Activated T-cell treated with anti-CD3 and anti-CD28 coated beads for 48 hours (primary cell): ENCODE measurements at regions not wholly inside any gene's neighbourhood (a gene's known extent, or its start where the extent isn't known, plus 50 kb on each side); places are given as distances from the start of the nearest gene placed in this dataset.

ENCODE experiments used
- DNase-seq: peaks from one replicate; pipeline ENCODE4 v3.0.0-alpha.2; 2020; ENCODE audit warnings: low read depth

DNA sequence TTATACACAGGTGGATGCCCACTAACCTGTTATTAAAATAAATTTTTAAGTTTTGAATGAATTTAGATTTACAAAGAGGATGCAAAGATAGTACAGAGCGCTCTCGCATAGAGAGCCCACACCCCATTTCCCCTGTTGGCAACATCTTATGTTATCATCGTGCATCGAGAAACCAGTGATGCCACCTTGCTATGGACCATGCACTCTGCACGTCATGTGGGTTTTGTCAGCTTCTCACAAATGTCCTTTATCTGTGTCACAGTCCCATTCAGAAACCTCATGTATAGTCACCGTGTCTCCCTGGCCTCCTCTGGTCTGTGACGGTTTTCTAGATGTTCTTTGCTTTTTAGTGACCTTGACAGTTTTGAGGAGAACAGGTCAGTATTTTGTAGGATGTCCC is 60.0 kb downstream of the ING1 start:
- no peak for DNase-seq

DNA sequence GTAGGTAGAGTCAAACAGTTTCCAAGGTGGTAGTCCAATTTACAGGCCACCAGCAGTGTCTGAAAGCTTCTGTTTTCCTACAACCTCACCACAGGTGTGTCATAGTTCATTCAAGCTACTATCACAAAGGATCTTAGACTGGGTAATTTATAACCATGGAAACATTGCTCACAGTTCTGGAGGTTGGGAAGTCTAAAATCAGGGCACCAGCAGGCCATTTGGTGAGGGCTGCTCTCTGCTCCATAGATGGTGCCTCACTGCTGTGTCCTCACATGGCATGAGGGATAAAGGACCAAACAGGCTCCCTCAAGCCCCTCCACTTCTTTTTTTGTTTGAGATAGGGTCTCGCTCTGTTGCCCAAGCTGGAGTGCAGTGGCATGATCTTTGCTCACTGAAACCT is 60.6 kb downstream of the ING1 start:
- no peak for DNase-seq

DNA sequence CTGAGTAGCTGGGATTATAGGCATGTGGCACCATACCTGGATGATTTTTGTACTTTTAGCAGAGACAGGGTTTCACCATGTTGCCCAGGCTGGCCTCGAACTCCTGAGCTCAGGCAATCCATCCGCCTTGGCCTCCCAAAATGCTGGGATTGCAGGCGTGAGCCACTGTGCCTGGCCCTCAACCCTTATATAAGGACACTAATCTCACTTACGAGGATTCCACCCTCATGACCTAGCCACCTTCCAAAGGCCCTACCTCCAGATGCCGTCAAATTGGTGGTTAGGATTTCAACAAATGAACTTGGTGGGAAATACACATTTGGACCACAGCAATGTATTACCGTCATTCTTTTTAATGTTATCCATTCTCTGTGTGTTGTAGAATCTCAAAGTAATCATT is 61.0 kb downstream of the ING1 start:
- DNase-seq: no peak

DNA sequence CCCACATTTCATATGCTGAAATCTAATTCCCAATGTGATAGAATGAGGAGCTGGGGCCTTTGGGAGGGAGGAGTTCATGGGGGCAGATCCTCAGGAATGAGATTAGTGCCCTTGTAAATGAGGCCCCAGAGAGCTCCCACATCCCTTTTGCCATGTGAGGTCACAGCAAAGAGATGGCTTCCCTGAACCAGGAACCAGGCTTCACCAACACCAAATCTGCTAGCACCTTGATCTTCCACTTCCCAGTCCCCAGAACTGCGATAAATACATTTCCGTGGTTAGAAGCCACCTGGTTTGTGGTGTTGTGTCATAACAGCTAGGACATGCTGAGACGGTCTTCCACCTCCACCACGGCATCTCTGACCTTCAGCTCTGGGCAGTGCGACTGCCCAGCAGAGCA is 62.1 kb downstream of the ING1 start:
- DNase-seq: no peak

DNA sequence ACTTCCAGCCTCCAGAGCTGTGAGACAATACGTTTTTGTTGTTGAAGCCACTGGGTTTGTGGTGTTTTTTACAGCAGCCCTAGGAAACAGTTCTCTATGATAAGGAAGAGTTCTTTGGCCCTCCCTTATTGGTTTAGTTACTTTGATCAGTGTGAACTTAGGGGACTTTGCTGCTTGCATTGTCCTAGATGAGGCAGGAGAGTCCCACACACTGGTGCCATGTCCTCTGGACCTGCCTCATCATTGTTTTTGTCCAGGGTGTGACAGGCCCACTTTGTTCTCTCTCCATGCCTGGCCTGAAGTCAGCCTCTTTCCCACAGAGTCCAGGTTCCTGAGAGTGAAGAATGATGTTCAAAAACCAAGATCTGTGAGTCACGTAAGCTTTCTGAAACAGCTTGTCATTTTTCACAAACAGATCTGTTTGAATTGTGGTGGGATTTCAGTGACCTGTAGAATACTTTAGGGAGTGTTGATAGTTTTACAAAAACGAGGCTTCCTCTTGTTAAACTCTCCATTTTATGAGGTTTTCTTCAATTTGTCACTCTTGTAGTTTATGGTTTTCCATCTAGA is 63.8 kb downstream of the ING1 start:
- DNase-seq: no peak

DNA sequence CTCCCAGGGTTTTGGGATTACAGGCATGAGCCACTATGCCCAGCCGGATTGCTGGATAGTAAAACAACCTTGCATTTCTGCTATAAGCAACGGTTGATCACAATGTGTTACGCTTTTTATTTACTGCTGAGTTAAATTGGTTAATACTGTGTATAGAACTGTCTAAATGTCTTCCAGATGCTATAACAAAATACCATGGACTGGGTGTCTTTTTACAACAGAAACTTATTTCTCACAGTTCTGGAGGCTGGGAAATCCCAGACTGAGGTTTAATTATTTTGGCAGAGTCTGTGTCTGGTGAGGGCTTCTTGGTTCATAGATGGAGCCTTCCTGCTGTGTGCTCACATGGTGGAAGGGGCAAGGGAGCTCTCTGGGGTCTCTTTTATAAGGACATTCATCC is 65.5 kb downstream of the ING1 start:
- no peak for DNase-seq

DNA sequence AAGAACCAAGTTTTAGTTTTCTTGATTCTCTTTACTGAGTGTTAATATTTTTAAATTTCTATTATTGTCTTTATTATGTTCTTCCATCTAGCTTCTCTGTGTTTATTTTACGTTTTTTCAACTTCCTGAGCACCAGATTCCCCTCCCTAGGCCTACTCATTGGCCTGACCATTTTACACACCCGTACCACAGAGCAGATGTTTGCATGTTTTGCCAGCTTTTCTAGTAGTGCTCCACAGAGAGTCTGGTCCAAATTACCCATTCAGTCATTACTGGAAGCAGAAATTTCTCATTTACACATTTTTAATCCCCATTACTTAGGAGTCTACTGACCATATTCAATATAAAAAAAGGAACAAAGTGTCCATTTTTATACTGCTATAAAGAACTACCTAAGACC is 66.9 kb downstream of the ING1 start:
- DNase-seq: no peak

DNA sequence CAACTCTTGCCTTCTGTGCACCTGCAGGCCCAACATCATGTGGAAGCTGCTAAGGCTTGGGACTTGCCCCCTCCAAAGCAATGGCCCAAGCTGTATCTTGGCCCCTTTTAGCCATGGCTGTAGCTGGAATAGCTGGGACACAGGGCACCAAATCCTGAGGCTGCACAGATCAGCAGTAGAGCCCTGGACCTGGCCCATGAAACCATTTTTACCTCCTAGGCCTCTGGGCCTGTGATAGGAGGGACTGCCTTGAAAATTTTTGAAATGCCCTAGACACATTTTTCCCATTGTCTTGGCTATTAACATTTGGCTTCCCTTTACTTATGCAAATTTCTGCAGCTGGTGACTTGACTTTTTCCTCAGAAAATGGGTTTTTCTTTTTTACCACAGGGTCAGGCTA is 68.7 kb downstream of the ING1 start:
- DNase-seq: no peak

DNA sequence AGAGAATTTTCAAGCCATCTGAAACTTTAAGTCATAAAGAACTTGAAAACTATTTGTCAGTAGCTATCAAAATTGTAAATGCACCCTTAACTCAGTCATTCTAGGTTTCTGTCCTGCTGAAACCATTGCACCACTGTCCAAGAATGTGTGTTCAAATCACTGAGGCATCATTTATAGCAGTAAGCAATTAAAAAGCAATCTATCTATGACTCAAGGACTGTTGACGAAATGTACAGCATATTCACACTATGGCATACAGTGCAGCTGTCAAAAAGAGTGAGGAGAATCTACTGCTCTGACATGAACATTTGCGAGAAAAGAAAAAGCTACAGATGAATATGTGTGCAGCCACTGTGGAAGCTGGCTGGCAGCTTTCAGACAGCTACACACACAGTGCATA is 71.2 kb downstream of the ING1 start:
- no peak for DNase-seq

DNA sequence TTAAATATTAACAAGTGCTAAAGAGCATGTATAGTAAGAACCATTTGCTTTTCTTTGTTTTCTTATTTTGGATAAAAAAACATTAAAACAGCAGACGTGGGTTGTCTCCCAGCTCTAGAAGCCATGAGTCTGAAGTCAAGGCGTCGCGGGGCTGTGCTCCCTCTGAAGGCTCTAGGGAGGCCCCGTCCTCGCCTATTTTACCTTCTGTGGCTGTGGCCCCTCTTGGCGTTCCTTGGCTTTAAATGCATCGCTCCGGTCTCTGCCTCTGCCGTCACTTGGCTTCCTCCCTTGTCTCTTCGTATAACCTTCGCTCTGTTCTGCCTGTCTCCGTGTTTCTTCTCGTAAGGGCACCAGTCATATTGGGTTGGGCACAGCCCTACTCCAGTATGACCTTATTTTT is 75.3 kb downstream of the ING1 start:
- DNase-seq: no peak

DNA sequence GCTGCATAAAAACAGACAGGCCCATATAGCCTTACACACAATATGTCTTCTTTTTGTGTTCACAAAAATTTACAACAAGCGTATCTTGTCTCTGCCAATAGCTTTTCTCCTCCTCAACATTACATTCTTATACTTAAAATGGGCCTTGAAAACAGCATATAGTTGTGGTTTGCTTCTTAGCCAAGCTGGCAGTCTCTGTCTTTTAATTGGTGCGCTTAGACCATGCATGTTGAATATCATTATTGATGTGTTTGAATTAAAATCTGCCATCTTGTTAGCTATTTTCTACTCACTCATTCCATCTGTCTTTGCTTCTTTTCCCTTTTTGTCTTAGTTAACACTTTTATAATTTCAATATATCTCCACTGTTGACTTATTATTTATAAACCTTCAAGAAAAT is 76.4 kb downstream of the ING1 start:
- no peak for DNase-seq

DNA sequence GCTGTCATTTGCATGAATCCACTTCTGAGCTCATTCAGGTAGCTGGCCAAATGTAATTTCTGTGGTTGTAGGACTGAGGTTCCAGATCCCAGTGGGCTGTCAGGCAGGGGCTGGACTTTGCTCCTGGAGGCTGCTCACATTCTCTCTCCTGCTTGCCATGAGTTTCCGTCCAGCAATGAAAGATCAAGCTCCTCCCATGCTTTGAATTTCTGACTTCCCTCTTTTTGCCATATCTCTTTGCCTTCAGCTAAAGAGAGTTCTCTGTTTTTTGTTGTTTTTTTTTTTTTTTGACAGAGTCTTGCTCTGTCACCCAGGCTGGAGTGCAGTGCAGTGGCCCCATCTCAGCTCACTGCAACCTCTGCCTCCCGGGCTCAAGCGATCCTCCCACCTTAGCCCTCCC is 76.9 kb downstream of the ING1 start:
- no peak for DNase-seq

DNA sequence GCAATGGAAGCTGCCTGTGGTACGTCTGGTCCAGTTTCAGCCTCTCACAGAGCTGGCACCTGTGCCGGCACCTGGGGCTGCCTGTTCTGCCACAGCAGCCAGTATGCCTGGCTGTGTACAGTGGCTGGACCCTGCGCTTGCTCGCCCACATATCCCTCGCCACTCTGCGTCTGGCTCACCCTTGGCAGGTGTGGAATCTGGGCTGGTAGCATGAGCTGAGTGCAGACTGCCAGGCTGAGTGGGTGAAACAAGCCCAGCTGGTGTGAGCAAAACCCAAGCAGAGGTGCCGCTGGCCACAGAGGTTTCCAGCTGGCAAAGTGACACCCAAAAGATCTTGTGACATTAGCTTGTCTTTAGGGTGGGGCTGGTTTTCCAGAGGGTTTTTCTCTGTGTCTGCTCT is 80.7 kb downstream of the ING1 start:
- no peak for DNase-seq

DNA sequence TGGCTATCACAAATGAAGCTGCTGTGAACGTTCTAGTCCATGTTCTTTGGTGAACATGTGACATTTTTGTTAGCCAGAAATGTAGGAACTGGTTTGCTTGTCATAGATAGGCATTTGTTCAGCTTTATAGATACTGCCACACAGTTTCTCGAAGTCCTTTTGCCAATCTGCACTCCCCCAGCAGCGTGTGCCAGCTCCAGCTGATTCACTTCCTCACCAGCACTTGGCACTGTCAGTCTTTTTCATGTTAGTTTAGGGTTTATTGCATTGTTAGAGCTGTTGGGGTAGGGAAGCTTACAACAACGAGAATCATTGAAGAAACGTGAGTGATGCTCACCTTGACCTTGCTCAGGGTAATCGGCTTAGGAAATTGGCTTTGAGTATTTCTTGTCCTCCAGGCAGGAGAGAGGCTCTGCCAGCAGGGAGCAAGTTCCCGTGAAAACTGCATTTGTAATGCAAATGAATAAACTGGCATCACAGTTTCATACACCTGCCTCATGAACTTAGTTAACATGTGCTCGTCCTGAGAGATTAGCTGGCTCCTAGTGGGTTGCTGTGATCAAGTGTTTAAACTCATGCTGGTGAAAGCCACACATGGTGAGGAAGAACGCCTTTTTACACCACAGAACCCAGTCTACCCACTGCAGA is 83.9 kb downstream of the ING1 start:
- DNase-seq: no peak

DNA sequence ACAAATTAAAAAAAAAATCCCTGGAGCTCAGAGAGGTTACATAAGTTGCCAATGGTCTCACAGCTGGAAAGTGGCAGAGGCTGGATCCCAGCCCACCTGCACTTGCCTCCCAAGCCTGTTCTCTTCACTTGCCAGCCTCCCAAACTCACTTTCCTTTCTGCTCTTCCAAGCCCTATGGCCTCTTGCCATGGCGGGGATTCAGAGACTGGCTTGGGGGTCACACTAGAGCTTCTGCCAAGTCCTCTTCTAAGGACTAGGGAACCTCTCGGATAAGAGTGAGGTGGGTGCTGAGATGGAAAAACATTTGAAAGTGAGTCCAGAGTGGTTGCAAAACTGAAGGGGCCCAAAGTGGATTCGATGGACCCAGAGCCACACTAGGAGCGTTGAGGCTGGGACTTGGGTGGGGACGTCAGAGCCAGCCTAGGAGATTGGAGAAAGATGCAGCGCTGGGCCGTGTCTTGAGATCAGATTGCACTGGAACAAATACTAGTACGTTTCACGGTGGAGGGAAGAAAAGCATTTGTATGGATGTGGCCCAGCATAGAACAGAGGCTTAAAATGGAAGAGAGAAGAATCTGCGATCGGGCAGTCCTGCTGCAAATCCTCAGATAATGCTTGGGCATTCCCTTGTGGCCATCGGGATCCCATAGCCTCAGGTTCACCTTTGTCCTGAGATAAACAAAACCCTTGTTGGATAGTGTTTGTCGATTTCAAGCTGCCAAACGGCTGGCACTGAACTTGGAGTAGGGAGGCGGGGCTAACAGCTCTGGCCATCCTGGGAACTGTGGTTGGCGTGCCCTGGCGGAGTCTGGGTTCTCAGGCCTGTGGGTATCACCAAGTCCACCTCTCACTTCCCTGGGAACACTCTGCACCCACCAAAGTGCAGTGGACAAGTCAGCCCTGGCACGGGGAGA is 84.8 kb downstream of the ING1 start:
- no peak for DNase-seq

DNA sequence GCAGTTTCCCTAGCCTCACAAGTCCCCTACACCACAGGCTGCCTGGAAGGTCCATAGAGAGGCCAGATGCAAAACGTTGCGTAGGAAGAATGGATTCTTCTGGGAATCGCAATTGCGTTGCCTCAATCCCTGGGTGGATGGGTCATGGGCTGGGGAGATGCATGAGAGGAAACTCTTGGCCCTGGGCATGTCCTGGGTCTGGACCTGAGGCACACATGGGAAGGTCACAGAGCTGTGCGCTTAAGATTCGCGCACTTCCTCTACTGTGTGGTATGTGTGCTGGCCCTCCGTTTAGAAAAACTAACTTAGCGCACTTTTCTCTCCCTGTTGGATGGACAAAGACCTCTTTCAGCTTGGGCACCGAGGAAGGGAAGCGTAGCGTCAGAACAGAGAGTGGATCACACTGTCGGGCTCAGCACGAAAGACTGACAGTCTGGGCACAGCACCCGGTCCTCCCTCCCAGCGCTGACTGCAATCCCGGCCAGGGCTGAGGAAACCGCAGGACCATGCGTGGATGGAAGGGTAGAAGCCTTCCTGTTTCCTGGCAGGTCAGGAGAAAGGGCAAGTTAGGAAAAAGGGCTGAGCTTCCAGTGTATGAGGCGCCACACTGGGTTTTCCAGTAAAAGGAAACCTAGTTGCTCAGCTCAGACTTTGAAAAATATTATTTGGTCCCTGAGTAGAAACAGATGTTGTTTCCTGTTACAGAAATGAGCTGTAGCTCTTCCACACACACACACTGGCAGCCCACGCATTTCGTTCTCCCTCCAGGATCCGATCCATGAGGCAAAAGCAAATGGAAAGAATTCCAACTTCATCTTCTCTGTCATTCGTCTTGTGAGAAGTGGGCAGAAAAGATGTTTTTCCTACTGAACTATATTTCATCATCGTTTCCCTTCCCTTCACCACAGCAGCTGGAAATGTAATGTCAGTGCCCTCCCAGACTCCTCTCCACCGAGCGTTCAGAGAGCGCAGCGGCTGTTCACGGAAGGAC is 86.0 kb downstream of the ING1 start:
- no peak for DNase-seq

DNA sequence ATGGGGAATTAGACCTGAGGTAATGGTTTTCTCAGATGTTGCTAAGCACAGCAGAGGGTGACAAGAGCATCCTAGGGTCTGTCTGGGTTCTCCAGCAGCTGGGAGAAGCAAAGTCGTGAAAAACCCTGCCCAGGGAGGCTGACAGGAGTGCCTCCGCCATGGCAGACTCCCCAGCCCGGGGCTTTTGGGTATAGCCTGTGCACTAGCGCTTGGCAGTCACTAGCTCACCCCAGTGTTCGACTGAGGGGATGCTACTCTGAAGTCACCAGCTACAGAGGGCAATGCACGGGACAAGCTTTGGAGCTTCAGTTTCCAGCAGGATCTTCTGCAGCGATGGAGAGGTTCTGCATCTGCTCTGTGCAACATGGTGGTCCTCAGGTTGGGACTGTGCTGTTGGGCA is 87.5 kb downstream of the ING1 start:
- no peak for DNase-seq

DNA sequence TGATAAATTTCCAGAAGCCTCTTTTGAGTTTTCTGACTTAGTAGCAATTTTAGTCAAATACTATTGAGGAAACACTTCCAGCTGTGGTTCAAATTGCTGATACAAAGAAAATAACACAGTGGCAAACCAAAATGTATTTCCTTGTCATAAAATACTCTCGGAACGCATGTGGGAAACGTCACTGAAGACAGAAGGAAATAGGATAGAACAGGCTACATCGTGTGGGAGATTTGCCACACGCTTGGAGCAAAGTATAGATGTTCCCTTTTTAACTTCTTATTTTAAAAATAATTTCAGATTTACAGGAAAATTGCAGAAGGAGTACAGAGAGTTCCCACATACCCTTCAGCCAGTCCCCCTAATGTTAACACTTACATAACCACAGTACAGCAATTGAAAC is 88.8 kb downstream of the ING1 start:
- no peak for DNase-seq

DNA sequence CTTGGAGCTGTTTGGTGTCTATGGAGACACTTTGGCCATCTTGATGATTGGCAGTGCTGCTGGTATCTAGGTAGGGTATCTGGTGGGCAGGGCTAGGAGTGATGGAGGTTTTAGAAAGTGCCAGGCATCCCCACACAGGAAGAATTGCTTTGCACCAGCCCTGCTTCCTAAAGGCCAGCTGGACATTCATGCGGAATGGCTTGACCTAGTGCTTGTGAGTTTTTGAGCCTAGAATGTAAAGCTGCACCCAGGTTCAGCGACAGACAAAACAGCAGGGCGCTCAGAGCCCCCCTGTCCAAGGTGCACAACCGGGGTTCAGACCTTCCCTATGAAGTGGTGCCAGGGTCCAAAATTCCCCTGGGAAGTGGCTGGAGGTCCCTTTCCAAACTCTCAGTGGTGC is 93.1 kb downstream of the ING1 start:
- DNase-seq: no peak

DNA sequence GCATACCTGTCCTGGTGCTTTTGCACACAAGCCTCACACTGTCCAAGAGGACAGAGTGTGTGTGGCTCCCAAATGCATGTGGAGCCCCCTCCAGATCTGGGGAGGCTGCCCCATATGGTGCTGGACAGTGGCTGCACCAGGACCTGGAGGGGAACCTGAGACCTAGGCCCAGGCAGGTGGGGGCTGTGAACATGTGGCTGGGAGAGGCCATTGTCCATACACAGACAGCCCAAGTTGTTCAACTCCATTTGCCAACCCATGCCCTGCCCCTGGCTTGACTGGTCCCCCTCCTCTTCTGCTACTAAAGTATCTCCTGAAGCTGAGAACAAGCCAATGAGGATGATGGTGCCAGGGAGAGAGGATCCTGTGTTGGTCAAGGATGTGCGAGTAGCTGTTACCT is 94.0 kb downstream of the ING1 start:
- DNase-seq: no peak

DNA sequence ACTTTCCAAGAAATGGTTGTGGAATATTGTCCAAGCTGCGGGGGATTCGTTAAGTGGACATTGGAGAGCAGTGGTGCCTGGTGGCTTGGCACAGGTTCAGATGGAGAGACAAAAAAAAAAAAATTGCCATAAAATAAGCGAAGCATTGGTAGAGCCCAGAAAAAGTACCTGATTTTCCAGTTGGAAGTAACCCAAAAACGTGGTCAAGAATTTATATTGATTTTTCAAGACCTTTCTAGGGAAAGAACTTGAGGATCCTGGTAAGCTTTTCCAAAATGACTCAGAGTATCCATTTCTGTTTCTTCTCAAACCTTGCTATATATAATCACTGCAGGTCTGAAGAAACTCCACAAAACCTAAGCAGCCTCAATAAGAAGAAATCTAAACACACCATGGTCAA is 94.6 kb downstream of the ING1 start:
- no peak for DNase-seq

DNA sequence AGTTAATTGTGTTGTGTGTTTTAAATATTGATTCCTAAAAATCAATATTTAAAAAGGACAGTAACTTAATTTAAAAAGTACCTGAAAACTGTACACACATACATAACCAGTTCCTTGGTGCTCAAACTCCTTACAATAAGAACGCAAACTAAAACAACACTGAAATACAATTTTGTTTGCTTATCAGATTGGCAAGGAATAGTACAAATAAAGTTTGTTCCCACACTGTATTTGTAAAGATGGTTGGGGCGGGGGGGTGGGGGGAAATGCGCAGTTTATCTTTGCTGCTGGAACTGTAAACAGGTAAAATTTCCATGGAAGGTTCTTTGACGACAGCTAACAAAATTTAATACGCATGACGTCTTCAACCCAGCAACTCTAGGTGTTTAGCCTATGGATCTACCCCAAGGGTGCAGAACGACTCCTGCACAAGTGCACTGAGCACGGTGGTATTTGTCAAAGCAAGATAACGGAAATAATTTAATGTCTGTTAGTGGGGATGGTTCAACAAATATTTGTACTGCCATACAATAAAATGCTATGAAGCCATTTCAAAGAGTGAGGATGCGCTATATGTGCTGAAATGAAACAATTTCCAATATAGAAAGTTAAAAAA is 96.5 kb downstream of the ING1 start:
- no peak for DNase-seq
